NCI-H774 (cell line): ENCODE measurements at regions not wholly inside any gene's neighbourhood (a gene's known extent, or its start where the extent isn't known, plus 50 kb on each side); places are given as distances from the start of the nearest gene placed in this dataset.

ENCODE experiments used
- DNase-seq: peaks from one replicate; lab custom pipeline; 2025; lab: John Stamatoyannopoulos, UW

DNA sequence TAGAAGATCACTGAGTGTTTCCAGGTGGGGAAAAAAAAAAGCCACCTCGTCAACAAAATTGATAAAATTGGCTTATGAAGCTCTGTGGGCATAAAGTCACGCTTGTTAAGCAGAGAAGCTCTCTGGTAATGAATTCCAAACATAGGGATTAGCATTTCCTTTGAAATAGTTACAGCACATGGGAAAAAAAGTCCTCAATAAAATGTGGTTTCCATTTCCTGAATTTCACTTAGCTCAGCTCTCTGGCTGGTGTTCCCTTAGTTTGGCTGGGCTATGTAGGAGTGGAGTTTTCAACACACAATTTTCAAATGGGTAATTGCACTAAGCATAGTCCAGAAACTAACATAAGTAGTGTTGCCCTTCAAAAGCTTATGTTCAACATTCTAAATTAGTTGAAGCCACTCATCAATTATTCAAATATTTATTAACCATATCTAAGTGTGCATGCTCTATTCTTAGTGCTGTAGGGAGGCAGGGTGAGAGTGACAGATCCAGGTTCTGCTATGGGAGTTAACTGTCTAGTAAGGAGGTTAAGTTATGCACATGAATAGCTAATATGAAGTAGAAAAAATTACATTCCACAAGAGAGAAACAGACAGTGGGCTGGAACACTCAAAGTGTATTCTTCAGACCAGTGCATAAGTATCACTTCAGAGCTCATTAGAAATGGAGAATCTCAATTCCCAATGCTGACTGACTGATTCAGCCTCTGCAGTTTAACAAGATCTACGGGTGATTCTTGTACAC lies 445.7 kb downstream of the SMARCA1 start:
- DNase-seq = no peak

DNA sequence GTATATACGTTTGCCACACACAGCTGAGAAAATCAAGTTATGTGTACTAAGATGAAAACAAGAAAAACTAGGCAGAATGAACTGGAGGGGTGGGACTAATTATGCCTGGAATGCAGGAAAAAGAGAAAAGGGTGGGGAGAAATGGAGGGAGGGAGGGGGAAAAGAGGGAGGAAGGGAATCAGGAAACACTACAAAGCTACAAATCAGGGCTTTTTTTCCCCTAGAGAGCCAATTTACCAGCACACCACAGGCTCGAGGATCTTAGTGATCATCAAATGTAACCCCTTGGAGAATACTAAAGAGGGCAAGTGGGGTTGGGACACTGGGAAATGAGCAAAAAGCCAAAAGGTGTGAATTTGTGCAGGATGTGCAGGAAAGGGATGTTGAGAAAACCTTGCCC lies 451.9 kb downstream of the SMARCA1 start:
- no peak for DNase-seq

DNA sequence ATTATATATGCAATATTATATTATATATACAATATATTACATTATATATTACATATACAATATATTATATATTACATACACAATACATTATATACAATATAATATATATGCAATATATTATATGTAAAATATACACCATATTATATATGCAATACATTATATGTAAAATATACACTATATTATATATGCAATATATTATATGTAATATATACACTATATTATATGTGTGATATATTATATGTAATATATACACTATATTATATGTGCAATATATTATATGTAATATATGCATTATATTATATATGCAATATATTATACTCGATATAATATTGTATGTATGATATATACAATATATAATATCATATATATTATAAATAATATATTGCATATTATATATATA lies 457.4 kb downstream of the SMARCA1 start:
- DNase-seq = no peak

DNA sequence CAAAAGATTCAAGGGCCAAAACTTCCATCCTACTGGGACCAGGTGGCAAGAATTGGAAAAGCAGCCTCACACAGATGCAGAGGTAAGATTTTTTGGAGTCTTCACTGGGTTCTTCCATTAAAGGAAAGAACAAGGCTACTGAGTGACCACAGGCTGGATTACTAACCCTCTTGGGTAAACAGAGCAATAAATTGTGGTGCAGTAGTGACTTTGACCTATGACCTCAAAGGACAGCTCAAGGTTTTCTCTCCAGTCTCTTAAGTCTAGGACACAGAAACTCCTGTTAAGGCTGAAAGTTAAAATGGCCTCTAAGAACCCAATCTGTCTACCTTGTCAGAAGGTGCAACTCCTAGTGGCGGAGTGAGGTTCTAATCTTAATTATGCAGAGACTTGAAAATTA lies 464.9 kb downstream of the SMARCA1 start:
- no peak for DNase-seq

DNA sequence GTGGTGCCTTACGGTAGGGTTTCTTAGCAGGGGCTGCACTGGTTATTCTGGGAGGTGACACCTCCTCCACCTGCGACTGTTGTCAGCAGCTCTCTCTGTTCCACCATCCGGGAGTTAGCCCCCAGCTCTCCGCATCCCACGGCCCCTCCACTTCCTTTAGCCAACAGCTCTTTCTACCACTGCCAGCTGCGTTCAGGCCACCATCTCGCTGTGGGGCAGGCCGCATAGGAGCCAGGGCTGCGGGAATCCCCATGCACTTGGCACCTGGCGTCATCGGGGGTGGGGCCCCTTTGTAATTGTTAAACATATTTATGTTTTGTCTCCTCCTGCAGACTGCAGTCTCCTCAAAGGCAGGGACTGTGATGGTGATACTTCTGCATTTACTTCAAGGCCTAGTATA lies 480.2 kb downstream of the SMARCA1 start:
- no peak for DNase-seq

DNA sequence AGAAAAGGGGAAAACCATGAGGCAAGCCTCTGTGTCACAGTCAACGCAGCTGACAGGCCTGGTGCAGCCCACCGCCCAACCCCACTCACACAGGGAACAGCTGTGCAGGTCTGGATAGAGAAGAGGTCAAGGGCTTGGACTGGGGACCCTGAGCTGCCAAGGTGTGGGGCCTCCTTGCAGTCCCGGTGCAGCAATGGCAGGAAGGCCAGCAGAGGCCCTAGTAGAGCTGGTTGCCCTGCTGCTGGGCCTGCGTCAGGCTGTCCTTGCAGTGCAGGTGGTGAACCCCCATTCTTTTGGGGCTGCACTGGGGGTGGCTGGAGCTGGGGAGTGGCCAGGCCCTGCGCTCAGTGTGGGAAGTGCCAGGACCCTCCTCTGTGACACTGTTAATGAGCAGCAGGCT lies 482.0 kb downstream of the SMARCA1 start:
- no peak for DNase-seq

DNA sequence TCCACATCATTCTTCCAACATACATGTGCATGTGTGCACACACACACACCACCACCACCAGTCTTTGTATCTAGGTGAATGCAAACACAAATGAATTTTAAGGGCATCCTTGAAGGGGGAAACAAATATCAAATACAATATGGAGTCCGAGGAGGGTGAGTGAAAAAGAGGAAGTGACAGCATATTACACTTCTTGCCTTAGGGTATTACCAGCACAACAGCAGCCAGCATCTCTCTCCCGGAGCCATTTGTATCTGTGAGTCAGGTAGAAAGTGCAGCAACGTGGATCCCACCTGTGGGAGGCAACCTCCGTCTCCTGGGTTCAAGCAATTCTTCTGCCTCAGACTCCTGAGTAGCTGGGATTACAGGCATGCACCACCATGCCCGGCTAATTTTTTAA lies 483.2 kb downstream of the SMARCA1 start:
- DNase-seq = no peak

DNA sequence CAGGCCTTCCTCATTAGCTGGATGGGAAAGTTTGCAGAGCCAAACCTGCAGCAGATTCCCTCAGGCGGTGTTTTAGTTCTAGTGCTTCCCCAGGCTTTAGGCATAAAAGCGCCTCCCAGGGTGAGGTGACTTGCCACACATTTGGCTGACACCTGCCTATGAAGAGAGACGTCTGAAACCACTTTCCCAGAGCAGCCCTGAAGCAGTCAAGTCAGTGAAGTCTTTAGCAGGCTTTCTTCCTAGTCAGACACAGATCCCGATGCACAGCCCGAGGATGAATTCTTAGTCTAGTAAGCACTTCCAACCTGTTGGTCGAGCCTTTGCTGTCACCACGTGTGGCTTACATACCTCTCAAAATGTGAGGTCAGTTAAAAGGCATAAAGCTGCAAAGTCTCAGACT lies 484.1 kb downstream of the SMARCA1 start:
- DNase-seq = no peak

DNA sequence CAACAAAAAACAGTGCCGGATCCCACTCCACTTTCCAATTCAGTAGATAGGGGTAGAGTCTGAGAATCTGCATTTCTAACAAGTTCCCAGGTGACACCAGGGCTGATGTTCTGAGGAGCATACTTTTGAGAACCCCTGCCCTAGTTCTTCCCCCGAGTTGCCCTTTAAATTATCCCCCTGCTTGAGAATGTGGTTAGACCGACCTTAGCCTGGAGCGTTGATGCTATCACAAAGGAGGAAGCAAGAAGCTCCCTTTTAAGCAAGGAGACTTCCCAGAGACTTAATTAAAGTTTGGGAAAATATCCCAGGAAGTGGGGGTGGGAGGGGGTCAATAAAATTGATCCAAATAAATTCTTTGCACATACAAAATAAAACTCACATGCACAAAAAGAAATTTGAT lies 485.9 kb downstream of the SMARCA1 start:
- no peak for DNase-seq

DNA sequence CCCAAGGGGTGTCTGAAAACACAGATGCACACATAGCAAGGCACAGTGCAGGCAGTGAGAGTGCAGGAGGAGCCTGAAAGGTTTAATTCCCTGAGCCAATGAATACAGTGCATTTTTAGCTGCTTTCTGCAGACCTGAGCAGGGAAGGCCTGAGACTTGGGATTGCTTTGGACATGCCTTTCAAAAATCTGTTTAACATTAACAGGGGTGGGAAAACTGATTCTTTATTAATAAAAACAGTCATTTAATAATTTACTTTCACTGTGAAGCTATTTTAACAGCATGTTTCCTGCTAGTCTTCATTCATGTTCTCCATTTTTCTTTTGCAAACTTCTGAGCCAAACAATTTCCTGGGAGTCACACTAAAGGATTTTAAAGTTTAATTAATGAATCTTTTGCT lies 488.1 kb downstream of the SMARCA1 start:
- DNase-seq = no peak

DNA sequence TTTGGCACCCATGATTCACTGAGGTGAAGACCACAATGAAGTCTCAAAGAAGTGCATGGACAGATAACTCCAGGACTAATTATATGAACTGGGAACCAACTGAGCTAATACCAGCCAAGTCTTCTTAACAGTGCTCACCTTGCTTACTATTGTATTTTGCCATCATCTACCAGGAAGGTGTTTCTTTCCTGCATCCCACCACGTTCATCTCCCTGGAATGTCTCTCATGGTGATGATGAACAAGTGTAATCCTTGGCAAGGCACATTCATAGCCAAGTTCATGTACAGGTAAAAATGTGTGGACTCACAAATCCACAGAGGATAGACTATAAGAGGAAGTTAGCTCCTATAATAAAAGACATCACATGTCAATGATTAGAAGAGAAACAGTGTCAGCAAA lies 489.1 kb downstream of the SMARCA1 start:
- no peak for DNase-seq

DNA sequence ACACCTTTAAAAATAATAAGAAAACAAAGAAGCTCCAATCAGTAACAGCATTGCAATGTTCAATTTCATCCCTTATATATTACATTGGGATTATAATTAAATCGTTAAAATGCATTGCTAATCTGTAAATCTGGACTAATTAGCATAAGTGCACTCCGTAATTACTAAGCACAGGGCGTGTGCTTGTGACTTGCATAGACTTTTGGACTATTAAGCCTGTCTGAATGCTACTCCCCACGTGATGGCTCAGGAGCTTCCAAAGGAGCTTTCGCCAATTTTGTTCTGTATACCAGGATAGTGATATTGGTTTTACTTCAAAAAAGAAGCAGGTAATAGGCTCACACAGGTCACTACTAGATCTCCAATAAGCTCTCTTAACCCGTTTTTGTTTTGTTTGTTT lies 497.1 kb downstream of the SMARCA1 start:
- no peak for DNase-seq

DNA sequence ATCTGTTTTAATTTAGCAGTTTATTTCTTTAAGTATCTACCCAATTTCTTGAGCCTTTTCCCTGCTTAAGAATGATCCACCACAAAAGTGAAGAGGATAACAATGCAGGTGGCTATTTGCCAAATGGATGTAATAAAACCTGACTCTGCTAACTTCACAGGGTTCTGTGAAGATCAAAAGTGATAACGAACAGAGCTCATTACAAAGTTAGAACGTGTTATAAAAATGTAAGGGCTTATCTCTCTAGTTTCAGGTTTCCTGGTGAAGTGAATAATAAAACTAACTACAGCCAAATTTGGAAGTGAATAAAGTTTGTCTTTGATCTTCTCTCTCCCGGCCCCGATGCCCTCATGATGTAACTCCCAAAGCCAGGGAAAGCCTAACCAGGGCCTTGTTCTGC lies 497.9 kb downstream of the SMARCA1 start:
- no peak for DNase-seq

DNA sequence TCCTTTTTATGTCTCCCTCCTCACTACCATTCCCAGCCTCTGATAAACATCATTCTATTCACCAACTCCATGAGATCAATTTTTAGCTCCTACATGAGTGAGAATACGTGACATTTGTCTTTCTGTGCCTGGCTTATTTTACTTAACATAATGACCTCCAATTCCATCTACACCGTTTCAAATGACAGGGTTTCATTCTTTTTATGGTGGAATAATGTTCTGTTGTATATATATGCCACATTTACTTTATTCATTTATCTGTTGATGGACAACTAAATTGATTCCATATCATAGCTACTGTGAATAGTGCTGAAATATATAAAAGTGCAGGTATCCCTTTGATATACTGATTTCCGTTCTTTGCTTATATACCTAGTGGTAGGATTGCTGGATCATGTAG lies 503.9 kb downstream of the SMARCA1 start:
- DNase-seq = no peak

DNA sequence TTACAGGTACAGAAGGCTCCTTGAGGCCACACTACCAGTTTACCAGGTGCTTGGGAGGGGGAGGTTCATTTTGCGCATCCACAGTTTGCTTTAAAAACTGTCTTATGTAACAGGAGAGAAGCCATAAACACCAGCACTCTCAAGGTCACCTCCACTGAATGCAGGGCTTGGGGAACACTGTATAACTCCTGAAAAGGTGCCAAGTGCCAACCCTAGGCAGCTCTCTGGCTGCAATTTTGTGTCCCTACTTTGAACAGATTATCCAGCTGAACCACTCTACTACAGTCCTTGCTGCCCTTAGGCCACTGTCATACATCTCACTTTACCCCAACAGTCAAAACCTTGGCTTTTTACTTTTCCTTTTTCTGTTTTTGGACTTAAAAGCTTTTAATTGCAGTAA lies 507.9 kb downstream of the SMARCA1 start:
- DNase-seq = no peak

DNA sequence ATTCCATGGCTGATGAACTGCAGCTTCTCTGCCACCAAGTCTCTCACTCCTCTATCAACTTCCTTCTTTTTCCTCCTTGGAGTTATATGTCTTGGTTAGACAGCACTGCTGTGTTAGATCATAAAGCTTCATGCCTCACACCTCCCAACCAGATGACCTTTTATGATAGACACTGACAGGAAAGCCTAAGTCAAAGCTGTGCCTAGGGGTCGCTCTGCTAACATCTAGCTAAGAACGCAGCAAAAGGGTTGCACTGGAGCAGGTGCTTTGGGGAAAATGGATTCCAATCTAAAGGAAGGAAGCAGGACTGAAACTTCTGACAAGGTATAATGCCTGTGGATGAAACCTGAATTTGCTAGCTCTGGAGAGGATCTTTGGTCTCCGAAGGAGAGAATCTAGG lies 509.7 kb downstream of the SMARCA1 start:
- no peak for DNase-seq

DNA sequence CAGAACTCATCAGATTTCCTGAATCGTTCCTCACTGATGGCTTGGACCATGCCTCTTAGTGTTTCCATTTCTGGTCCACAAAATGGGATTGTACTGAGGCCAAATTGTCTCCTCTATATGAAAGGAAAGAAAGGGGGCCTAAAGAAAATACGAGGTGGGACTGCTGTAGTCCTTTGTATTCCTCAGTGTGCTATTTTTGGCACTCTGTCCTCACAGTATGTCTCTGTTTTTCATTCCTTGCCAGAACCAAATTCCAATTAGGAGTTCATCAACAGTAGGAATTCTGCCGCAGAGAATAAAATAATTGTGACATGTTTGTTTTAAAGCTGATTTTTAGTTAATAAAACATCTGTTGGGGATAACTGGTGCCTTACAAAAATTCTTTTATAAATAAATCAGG lies 515.7 kb downstream of the SMARCA1 start:
- no peak for DNase-seq

DNA sequence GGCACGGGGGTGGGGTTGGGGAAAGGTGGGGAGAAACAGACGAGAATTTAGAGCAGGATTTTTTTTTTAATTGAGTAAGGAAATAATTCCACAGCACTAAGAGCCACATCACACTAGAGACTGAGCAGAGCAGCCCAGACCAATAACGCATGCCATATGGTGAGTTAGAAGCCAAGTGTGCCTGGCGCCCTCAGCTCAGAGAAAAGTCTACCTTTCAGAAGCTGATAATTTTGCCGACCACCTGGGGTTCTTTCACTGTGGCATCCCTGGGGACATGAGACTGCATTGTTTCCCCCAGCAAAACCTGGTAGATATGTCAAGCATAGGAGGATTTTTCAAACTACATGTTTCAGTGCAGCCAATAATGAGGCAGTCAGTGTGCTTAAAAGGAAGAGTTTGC lies 516.8 kb downstream of the SMARCA1 start:
- DNase-seq = no peak

DNA sequence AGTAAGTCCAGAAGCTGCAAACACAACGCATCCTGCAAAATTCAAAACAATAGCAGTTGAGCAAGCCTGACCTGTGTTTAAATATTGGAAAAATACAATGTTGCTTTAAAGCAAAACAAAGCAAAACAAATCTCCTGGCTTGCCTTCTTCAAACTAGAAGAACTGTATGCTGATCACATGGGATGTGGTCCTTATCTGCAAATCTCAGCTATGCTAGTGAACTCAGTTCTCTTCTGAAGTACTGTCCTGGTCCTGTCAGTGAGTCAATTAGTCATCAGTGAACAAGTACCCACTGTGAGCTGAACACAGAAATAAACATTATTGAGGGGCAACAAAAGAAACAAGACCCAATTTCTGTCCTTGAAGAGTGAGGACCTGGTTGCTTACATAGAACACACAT lies 522.5 kb downstream of the SMARCA1 start:
- DNase-seq = peak; percentile 11

DNA sequence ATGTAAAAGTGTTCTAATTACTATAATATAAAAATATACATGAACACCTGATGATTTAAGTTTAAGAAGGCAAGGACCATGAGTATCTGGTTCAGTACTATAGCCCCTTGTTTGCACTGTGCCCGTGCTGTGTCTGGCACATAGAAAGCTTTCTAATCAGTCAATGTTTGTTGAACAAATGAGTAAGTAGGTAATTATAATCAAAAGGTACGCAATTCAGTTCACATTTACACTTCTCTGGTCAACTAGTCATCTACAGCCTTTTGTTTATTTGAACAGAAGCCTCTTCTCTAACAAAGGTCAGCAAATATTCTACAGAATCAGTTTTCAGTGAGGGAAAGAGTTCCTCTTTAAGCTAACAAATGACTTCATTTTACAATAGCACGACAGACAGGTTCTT lies 523.3 kb downstream of the SMARCA1 start:
- DNase-seq = peak; percentile 87

DNA sequence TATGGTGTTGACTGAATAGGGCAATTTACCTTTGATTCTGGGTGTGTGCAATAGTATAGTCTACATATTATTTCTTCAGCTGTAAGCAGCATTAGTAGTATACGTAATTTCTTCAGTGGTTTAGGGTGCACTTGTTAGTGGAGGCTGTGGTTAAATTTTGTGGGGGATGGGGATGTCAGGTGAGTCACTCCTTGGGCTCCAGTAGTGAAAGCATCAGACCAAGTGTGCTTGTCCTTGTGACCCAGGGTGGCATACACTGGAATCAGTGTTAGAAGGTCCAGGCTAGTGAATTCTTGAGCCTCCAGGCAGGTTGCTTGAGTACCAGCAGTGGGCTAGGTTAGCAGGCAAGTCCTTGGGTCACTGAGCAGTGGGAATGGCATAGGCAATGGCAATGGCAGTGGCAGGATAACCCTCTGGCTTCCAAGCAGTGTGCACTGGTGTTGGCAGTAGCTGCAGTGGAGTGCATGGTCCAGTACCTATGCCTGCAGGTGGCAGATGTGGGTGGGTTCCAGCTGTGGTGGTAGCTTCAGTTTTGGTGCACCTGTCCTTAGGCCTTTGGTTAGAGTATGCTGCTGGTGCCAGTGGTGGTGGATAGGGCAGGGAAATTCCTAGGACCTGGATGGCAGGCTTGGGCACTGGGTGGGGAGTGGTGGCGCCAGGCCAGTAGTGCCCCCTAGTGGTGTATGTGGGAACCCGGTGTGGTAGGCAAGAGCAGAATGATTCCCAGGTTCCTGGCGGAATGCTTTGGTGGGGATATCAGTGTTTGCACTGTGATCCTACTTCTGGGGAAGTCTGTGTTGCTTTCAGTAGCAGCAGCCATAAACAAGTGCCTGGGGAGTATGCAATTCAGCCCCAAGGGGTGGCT lies 531.0 kb downstream of the SMARCA1 start:
- no peak for DNase-seq

DNA sequence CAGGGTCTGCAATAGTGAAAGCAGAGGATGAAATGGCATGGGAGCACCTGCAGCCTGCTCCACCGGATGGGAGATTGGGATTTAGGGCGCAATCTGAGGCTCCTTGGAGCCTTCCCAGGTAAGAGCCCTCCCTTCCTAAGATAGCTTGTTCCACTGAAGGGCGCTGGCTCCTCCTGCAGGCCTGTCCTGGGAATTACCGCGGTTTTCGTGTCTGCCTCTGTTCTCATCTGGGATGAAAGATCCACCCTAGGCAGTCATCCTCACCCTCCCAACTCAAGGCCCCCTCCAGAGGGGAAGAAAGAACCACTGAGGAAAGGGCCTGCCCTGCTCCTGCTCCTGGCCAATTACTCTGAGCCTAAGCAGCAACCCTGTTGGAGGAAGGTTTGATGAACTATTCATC lies 547.5 kb downstream of the SMARCA1 start:
- DNase-seq = peak; percentile 28

DNA sequence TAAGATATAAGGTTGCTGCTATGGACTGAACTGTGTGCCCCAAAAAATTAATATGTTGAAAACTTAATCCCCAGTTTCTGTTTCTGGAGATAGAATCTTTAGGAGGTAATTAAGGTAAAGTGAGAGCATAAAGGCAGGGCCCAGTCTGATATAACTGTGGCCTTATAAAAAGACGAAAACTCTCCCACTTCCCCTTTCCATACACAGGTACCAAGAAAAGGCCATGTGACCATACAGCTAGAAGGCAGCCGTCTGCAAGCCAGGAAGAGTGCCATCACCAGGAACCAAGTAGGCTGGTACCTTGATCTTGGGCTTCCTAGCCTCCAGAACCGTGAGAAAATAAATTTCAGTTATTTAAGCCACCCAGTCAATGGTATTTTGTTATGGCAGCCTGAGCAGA lies 550.3 kb downstream of the SMARCA1 start:
- no peak for DNase-seq

DNA sequence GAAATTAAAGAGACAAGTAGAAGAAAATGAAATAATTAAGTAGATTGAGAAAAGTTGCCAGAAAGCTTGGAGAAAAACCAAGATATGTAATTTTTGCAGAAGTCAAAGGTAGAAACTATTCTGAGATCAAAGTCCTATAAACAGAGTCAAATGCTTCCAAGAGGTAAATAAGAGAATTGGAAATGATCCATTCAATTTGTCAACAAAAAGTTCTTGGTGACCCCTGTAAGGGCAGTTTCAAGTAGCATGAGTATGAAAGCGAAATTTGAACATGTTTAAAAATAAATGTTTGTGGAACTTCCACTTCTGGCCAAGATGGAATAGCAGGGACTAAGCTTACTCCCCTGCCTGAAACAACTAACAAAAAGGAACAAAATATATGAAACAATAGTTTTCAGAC lies 562.0 kb downstream of the SMARCA1 start:
- no peak for DNase-seq
